NCI-H1436 treated with DMSO at 0.1 percent for 48 hours (cell line): ENCODE measurements at regions not wholly inside any gene's neighbourhood (a gene's known extent, or its start where the extent isn't known, plus 50 kb on each side); places are given as distances from the start of the nearest gene placed in this dataset.

Experiments
- DNase-seq: peaks from one replicate; lab custom pipeline; 2025; lab: John Stamatoyannopoulos, UW

GRCh38 chr16:6125483-6126259 is 1028.1 kb upstream of the EEF2KMT start:
- no peak for DNase-seq

DNA sequence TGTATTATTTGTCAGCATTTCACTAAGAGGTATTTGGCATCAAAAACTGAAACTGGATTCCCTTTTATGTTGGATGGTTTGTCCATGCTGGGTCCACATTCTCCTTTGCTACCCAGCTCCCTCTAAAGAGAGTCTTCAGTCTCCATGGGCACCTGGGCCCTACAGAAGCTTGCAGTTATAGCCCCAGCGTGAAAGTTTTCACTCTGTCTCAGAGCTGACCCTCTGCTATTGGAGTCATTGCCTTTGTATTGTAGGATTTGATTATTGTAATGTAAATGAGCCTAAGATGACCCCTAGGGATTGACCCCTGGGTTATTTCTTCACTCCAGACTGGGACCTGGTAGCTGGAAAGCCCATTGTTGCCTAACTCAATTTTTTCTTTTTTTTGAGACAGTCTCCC is 1026.5 kb upstream of the EEF2KMT start:
- DNase-seq: no peak

GRCh38 chr16:6122401-6122800 is 1024.8 kb upstream of the EEF2KMT start:
- no peak for DNase-seq

DNA sequence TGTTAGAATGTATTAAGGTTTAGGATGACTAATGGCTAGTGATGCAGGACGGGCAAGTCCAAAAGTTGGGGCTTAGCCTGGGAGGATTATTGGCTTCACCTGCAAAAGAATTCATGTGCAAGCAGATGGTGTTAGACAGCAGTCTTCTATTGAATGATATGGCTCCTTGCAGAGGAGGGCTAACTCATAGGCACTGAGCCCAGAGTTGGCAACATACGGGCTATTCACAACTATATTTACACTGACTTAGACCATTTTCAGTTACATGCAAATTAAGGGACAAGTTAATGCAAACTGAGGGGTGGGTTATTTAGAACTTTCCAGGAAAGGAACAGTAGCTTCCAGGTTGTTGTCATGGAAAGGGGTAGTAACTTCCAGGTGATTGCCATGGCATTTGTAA is 1017.1 kb upstream of the EEF2KMT start:
- DNase-seq: no peak

DNA sequence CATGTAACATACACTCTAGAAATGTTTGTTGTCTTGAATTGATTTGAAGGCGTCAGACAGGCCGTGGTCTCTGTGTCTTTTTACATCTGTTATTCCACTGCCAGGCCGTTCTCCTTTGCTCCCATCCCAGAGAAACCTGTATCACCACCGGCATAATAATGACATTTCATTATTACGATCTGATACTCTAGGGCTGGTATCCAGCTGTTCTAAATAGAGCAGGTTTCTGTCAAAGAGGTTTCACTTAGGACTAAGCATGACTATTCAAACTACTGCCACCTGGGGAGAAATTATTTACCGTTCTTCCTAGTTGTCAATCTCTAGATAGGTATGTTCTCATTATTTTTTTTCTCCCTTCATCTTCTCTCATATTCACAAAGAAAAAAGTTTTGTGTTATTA is 1016.2 kb upstream of the EEF2KMT start:
- DNase-seq: no peak

DNA sequence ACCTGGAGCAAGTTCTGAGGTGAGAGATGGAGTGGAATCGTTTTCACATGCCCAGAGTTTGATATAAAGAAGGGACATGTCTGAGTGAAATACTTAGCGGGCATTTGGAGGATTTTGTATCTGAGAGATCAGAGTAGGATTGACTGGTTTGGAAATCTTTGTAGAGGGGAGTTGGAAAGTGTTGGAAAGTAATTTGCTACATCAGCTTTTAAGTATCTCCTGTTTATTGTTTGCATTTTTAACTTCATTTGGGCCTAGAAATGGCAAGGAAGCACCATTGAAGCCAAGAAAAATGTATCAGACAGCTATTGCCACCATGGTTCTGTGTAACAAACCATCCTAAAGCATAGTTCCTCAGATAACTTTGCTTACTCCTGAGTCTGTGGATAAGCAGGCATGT is 1015.1 kb upstream of the EEF2KMT start:
- DNase-seq: no peak

DNA sequence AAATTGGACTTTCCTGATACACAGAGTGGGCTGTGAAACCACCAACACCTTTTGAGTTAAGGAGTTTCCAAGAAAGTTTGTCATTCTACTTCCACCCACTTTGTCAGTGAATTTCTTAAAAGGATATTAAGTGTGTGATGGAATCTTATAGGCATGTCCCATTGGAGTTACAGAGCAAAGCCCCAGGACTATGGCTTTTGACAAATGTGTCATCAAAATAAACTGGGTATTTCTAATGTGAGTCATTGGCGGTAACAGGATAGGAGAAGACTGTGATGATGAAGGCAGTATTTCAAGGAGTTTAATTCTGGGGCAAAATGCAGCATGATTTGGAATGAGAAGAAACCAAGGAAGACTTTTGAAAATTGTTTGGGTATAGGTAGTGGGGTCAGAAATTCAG is 1013.8 kb upstream of the EEF2KMT start:
- DNase-seq: no peak

DNA sequence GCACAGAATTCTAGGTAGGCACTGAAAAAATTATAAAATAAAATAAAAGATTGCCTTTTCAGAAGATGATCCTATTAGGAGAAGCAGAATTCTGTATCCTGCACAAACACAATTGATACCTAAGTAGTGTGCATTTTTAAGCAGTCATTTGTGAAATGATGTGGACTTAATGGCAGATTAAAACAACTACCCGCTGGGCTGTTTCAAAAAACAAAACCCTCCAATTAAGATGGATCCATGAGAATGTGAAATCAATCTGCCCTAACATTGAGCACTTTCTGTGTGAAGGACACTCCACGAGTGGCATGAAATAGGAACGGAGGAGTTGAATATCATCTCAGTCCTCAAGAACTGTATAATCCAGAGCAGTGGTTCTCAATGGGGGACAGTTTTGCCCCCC is 1012.8 kb upstream of the EEF2KMT start:
- DNase-seq: no peak

GRCh38 chr16:6106061-6106460 is 1008.5 kb upstream of the EEF2KMT start:
- DNase-seq: no peak

DNA sequence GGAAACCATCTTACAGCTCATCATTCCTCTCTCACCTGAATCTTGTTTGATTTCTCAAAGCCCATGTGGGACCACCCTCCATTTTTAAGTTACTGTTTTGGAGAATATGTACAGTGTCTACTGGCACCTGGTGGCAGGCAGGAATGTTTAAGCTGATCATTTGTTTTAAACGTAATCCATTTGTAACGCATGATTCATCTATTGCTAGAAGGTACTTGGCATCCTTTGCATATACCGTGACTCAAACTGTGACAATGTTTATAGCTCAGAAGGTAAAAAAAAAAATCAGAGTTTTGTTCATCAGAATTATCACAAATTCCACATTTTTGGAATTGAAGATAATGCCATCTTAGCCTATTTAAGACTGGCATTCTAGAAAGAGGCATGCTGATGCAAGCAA is 1007.5 kb upstream of the EEF2KMT start:
- DNase-seq: no peak

DNA sequence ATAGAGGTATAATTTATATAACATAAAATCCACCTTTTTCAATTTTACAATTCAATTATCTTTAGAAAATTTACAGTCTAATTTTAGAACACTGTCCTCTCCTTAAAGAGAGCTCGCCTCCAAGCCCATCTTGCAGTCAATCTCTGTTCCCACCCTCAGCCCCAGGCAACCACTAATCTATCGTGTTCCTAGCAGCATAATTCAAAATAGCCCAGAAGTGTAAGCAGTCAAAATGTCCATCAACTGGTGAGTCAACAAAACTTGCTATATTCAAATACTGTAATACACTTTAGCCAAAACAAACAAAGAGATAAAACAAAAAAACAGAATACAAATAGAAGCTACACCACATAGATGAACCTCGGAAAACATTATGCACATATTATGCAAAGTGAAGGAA is 1006.8 kb upstream of the EEF2KMT start:
- DNase-seq: no peak

- no peak for DNase-seq
These were observed 1006.0 kb upstream of the EEF2KMT start for GRCh38 chr16:6103561-6103960.

DNA sequence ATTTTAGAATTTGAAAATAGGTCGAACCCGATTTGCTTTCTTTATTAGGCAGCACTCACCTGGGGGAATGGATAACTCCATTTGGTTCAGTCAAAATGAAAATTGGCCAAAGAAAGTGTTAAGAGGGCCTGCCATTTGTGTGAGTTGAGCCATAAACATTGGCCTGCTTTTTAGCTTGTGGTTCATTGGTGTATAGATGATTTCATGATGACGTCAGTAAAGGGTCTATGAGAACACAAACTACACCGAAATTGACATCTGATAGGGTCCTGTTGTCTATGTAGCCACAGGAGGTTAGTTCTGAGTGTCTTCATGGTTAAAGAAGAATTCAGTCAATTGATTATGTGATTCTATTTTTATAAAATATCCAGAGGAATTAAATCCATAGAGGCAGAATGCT is 1001.5 kb upstream of the EEF2KMT start:
- DNase-seq: no peak

GRCh38 chr16:6096931-6097670 is 999.5 kb upstream of the EEF2KMT start:
- no peak for DNase-seq

- no peak for DNase-seq
These were observed 997.8 kb upstream of the EEF2KMT start for GRCh38 chr16:6095414-6095813.

- no peak for DNase-seq
These were observed 993.4 kb upstream of the EEF2KMT start for GRCh38 chr16:6091021-6091420.

- DNase-seq: no peak
These were observed 983.9 kb upstream of the EEF2KMT start for GRCh38 chr16:6081320-6081976.

DNA sequence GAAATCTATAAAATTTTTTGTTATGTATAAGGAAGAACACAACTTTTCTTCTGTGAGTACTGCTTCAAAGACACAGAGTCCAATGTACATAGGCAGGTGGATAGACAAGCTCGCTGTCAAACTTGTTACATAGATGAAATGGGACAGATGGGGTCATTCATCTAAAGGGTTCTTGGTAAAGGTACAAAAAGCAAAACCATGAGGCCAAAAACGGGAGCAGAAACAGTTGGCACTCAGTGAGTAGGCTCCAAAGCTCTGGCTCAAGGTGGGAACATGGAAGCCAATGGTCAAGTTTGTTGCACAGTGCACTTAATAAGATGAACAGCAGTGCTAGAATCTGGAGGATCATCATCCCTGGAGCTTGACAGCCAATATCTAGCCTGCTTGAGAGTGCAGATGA is 979.0 kb upstream of the EEF2KMT start:
- DNase-seq: no peak

DNA sequence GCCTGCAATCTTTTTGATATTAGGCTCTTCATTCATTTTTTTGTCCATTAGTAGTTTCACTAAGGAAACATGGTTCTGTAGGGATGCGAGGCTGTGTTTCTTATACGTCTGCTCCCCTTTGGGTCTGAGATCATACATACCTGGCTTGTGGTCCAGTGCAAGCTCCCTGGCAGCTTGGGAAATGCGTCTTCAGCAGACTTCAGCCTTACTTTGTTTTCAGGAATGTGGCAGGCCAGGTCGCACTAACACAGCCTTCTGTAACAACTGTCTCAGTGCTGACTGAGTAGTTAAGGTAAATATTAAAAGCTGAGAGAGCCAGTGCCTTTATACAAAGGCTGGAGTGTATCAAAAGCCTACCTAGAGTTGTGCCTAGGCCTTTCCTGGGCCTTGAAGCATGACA is 970.5 kb upstream of the EEF2KMT start:
- DNase-seq: no peak

GRCh38 chr16:6066652-6067051 is 969.1 kb upstream of the EEF2KMT start:
- no peak for DNase-seq

- no peak for DNase-seq
These were observed 965.9 kb upstream of the EEF2KMT start for GRCh38 chr16:6063526-6063925.

DNA sequence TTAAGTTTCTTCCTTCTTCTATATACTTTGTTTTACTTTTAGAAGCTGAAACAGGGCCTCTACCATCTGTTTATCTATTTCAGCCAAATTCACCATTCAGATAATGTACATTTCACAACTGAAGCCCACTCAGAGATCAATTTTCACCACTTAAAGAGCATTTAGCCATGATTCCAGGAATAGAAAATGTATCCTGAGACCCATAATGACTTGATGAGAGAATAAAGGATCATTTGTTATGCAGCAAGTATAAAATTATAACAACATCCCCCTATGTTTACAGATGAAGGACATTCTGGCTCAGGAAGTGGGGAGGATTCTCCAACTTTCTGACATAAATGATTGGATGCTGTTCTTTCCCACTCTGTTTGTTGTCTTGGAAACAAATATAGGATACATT is 962.1 kb upstream of the EEF2KMT start:
- no peak for DNase-seq

DNA sequence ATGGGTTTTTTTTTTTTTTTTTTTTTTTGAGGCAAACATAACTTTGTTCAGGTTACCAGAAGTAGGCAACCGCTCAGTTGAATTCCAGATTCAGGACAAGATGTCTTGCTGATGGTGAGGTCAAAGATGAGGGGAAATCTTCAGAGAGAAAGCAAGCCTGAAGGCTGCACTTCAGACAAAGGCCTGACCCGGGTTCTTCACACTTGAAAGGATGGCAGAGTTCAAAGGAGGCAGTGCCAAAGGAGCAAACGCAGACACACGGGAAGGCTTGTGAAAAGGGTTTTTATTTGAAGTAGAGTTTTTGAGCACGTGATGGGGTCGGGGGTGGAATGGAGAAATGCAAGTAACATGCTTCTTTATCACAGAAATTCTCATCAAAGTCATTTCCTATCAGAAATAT is 960.2 kb upstream of the EEF2KMT start:
- no peak for DNase-seq
